ENCODE measurements at regions not wholly inside any gene's neighbourhood (a gene's known extent, or its start where the extent isn't known, plus 50 kb on each side); places are given as distances from the start of the nearest gene placed in this dataset.

- no peak for TF ChIP-seq E2F1 (CRISPR knock-in tag; IDR thresholded peaks at IDR 0.05)
- TF ChIP-seq, protein P1, sequence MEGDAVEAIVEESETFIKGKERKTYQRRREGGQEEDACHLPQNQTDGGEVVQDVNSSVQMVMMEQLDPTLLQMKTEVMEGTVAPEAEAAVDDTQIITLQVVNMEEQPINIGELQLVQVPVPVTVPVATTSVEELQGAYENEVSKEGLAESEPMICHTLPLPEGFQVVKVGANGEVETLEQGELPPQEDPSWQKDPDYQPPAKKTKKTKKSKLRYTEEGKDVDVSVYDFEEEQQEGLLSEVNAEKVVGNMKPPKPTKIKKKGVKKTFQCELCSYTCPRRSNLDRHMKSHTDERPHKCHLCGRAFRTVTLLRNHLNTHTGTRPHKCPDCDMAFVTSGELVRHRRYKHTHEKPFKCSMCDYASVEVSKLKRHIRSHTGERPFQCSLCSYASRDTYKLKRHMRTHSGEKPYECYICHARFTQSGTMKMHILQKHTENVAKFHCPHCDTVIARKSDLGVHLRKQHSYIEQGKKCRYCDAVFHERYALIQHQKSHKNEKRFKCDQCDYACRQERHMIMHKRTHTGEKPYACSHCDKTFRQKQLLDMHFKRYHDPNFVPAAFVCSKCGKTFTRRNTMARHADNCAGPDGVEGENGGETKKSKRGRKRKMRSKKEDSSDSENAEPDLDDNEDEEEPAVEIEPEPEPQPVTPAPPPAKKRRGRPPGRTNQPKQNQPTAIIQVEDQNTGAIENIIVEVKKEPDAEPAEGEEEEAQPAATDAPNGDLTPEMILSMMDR (IDR thresholded peaks at IDR 0.05): no peak
- TF ChIP-seq TCF7 (CRISPR knock-in tag; IDR thresholded peaks at IDR 0.05; ENCODE audit: low read depth): no peak
- TF ChIP-seq NR1H2 (CRISPR knock-in tag; IDR thresholded peaks at IDR 0.05): no peak
- TF ChIP-seq, protein P2, sequence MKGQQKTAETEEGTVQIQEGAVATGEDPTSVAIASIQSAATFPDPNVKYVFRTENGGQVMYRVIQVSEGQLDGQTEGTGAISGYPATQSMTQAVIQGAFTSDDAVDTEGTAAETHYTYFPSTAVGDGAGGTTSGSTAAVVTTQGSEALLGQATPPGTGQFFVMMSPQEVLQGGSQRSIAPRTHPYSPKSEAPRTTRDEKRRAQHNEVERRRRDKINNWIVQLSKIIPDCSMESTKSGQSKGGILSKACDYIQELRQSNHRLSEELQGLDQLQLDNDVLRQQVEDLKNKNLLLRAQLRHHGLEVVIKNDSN (CRISPR knock-in tag; IDR thresholded peaks at IDR 0.05): no peak
- TF ChIP-seq NR2C2 (CRISPR knock-in tag; IDR thresholded peaks at IDR 0.05): no peak
- TF ChIP-seq GTF2I (CRISPR knock-in tag; conservative IDR thresholded peaks at IDR 0.05): no peak
- TF ChIP-seq, protein P3, sequence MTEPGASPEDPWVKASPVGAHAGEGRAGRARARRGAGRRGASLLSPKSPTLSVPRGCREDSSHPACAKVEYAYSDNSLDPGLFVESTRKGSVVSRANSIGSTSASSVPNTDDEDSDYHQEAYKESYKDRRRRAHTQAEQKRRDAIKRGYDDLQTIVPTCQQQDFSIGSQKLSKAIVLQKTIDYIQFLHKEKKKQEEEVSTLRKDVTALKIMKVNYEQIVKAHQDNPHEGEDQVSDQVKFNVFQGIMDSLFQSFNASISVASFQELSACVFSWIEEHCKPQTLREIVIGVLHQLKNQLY (CRISPR knock-in tag; IDR thresholded peaks at IDR 0.05): no peak
- no peak for TF ChIP-seq MXD4 (CRISPR knock-in tag; IDR thresholded peaks at IDR 0.05; ENCODE audit: borderline replicate concordance)
Measured at GRCh38 chr6:146881228-146882181, 282.7 kb downstream of the ADGB start.

All from WTC11 (cell line).